ENCODE measurements at regions not wholly inside any gene's neighbourhood (a gene's known extent, or its start where the extent isn't known, plus 50 kb on each side); places are given as distances from the start of the nearest gene placed in this dataset.

- TF ChIP-seq CTCF (conservative IDR thresholded peaks at IDR 0.05; ENCODE audit: low read depth, low read length) = no peak
- Histone ChIP-seq H3K27me3 (ENCODE audit: insufficient read depth, low read depth) (no peaks in the 10 kb centered on the region), H2AFZ (ENCODE audit: low read depth) (no peak overlapping the region), H3K9ac (no peak overlapping the region), H4K20me1 (ENCODE audit: insufficient read depth) (no peaks in the 10 kb centered on the region), H3K4me3 (IDR thresholded peaks at IDR 0.05; ENCODE audit: insufficient read depth, low read depth, low read length) (no peak overlapping the region), H3K36me3 (ENCODE audit: insufficient read depth) (no peaks in the 10 kb centered on the region), H3K79me2 (ENCODE audit: insufficient read depth, low read depth) (no peaks in the 10 kb centered on the region), H3K27ac (no peak overlapping the region), H3K4me1 (ENCODE audit: low read depth, poor library complexity, severe bottlenecking) (peaks cover 12% of the 10 kb centered on the region), H3K4me2 (no peak overlapping the region)
Observed at GRCh38 chr3:110494728-110495127, 576.9 kb upstream of the NECTIN3 start.

- Histone ChIP-seq H3K27ac (no peak overlapping the region), H3K27me3 (ENCODE audit: insufficient read depth, low read depth) (no peaks in the 10 kb centered on the region), H3K4me3 (IDR thresholded peaks at IDR 0.05; ENCODE audit: insufficient read depth, low read depth, low read length) (no peak overlapping the region), H3K4me1 (ENCODE audit: low read depth, poor library complexity, severe bottlenecking) (peaks cover 12% of the 10 kb centered on the region), H2AFZ (ENCODE audit: low read depth) (no peak overlapping the region), H4K20me1 (ENCODE audit: insufficient read depth) (no peaks in the 10 kb centered on the region), H3K9ac (no peak overlapping the region), H3K79me2 (ENCODE audit: insufficient read depth, low read depth) (no peaks in the 10 kb centered on the region), H3K4me2 (no peak overlapping the region), H3K36me3 (ENCODE audit: insufficient read depth) (no peaks in the 10 kb centered on the region)
- no peak for TF ChIP-seq CTCF (conservative IDR thresholded peaks at IDR 0.05; ENCODE audit: low read depth, low read length)
Observed at GRCh38 chr3:110495201-110495927, 576.3 kb upstream of the NECTIN3 start.

GRCh38 chr3:110504401-110504800, 567.2 kb upstream of the NECTIN3 start:
- no peak for TF ChIP-seq CTCF (conservative IDR thresholded peaks at IDR 0.05; ENCODE audit: low read depth, low read length)

GRCh38 chr3:110504901-110505300, 566.7 kb upstream of the NECTIN3 start:
- no peaks in the 10 kb centered on the region for H4K20me1 ChIP-seq (ENCODE audit: insufficient read depth)
- no peak overlapping the region for H2AFZ ChIP-seq (ENCODE audit: low read depth)
- H3K9ac ChIP-seq = no peak overlapping the region
- H3K36me3 ChIP-seq (ENCODE audit: insufficient read depth) = no peaks in the 10 kb centered on the region
- H3K4me2 ChIP-seq = no peak overlapping the region
- H3K79me2 ChIP-seq (ENCODE audit: insufficient read depth, low read depth) = no peaks in the 10 kb centered on the region
- H3K27me3 ChIP-seq (ENCODE audit: insufficient read depth, low read depth) = no peaks in the 10 kb centered on the region
- H3K4me3 ChIP-seq (IDR thresholded peaks at IDR 0.05; ENCODE audit: insufficient read depth, low read depth, low read length) = no peak overlapping the region
- TF ChIP-seq CTCF (conservative IDR thresholded peaks at IDR 0.05; ENCODE audit: low read depth, low read length) = no peak
- H3K27ac ChIP-seq = no peak overlapping the region
- no peaks in the 10 kb centered on the region for H3K4me1 ChIP-seq (ENCODE audit: low read depth, poor library complexity, severe bottlenecking)

More at GRCh38 chr3:110504401-110504800, 567.2 kb upstream of the NECTIN3 start:
- Histone ChIP-seq H3K79me2 (ENCODE audit: insufficient read depth, low read depth) (no peaks in the 10 kb centered on the region), H3K36me3 (ENCODE audit: insufficient read depth) (no peaks in the 10 kb centered on the region), H3K9ac (no peak overlapping the region), H3K4me1 (ENCODE audit: low read depth, poor library complexity, severe bottlenecking) (no peaks in the 10 kb centered on the region), H4K20me1 (ENCODE audit: insufficient read depth) (no peaks in the 10 kb centered on the region), H3K27me3 (ENCODE audit: insufficient read depth, low read depth) (no peaks in the 10 kb centered on the region), H2AFZ (ENCODE audit: low read depth) (no peak overlapping the region), H3K4me3 (IDR thresholded peaks at IDR 0.05; ENCODE audit: insufficient read depth, low read depth, low read length) (no peak overlapping the region), H3K4me2 (no peak overlapping the region), H3K27ac (no peak overlapping the region)
